A673 (cell line): ENCODE measurements at regions not wholly inside any gene's neighbourhood (a gene's known extent, or its start where the extent isn't known, plus 50 kb on each side); places are given as distances from the start of the nearest gene placed in this dataset.

ENCODE experiments used
- BruUV-seq: library from RNA; stranded (reverse); fragments of 400-500 nt; replicated peaks from 2 replicates; lab custom pipeline; 2021; lab: Mats Ljungman, UMichigan
- CTCF ChIA-PET: fragments of 300-600 bp; sonication (Branson Sonifier 250); formaldehyde crosslinking; loops from one replicate; lab custom pipeline; 2022; ENCODE audit warnings: antibody characterized with exemption; lab: Charles Lee
- POLR2A ChIA-PET: fragments of 300-600 bp; sonication (Branson Sonifier 250); formaldehyde crosslinking; loops from one replicate; lab custom pipeline; 2022; ENCODE audit warnings: antibody characterized with exemption; ENCODE audit not compliant: low non-redundant PET; lab: Charles Lee
- DNase-seq: peaks from one replicate; pipeline ENCODE4 v3.0.0-alpha.2; 2015; ENCODE audit warnings: low spot score
- H3K27ac ChIP-seq: fragments of 200-600 bp; sonication (generic); 2 replicates; pipeline ENCODE4 v1.5.1; 2016; ENCODE audit warnings: mixed run types, low read depth, mild to moderate bottlenecking, mixed read lengths, antibody characterized with exemption, low read length; ENCODE audit not compliant: poor library complexity, severe bottlenecking
- H3K27me3 ChIP-seq: fragments of 200-600 bp; sonication (generic); replicated peaks from 2 replicates; pipeline ENCODE4 v1.6.1; 2017; ENCODE audit warnings: mixed run types, low read depth, mild to moderate bottlenecking, mixed read lengths, antibody characterized with exemption, low read length; ENCODE audit not compliant: insufficient read depth, poor library complexity
- H3K36me3 ChIP-seq: fragments of 200-600 bp; sonication (generic); 2 replicates; pipeline ENCODE4 v1.6.1; 2016; ENCODE audit warnings: mixed run types, mild to moderate bottlenecking, mixed read lengths, antibody characterized with exemption, low read length; ENCODE audit not compliant: insufficient read depth, poor library complexity, severe bottlenecking
- H3K4me1 ChIP-seq: fragments of 200-600 bp; sonication (generic); 2 replicates; pipeline ENCODE4 v1.6.1; 2017; ENCODE audit warnings: mixed run types, mild to moderate bottlenecking, mixed read lengths, antibody characterized with exemption, low read length; ENCODE audit not compliant: insufficient read depth, poor library complexity, severe bottlenecking
- H3K4me3 ChIP-seq: fragments of 200-600 bp; sonication (generic); 2 replicates; pipeline ENCODE4 v1.5.1; 2016; ENCODE audit warnings: low read depth, mixed run types, mild to moderate bottlenecking, mixed read lengths, low read length; ENCODE audit not compliant: poor library complexity, severe bottlenecking
- H3K9me3 ChIP-seq: fragments of 200-600 bp; sonication (generic); 2 replicates; pipeline ENCODE4 v1.6.1; 2016; ENCODE audit warnings: mixed run types, low read depth, mild to moderate bottlenecking, mixed read lengths, antibody characterized with exemption, low read length; ENCODE audit not compliant: poor library complexity, severe bottlenecking
- EZH2 ChIP-seq: fragments of 200-600 bp; sonication (generic); IDR thresholded peaks from 2 replicates; pipeline ENCODE4 v1.6.1; 2017; ENCODE audit warnings: borderline replicate concordance, low read depth, mild to moderate bottlenecking, mixed read lengths, antibody characterized with exemption, low read length; ENCODE audit not compliant: poor library complexity, severe bottlenecking
- intact Hi-C: fragments of 100-400 bp; cut with micrococcal nuclease; formaldehyde crosslinking; loops from one replicate; pipeline ENCODE4 v1.10.0; 2022; ENCODE audit not compliant: unreplicated experiment
- TF ChIP-seq, protein P1 (sequence below): fragments of 300-800, 200-600 bp; sonication (generic); conservative IDR thresholded peaks from 2 replicates; pipeline ENCODE4 v1.5.1; 2017; ENCODE audit warnings: low read depth, mild to moderate bottlenecking, antibody characterized with exemption, low read length, moderate library complexity, mixed read lengths

DNA sequence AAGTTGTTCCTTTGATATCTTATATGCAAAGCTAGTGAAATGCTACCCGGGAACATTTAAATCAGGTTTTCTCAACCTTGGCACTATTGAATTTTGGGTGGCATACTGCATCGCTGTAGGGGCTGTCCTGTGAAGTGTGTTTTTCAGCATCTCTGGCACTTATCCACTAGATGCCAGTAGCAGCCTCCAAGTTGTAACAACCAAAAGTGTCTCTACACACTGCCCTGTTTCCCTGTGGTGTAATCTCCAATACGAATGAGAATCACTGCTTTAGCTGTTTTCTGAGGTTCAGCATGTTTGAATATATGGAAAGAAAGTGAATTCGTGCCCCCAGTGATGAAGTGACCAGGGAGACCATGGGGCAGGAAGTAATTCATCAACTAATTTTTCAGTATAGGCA is 551.6 kb upstream of the PRKX start:
- intact Hi-C loops, result loop anchor here (2.0 kb wide), 1 partner anchor 302 kb away; no protein-coding TSS in a partner anchor
- POLR2A ChIA-PET, result no interaction called here

DNA sequence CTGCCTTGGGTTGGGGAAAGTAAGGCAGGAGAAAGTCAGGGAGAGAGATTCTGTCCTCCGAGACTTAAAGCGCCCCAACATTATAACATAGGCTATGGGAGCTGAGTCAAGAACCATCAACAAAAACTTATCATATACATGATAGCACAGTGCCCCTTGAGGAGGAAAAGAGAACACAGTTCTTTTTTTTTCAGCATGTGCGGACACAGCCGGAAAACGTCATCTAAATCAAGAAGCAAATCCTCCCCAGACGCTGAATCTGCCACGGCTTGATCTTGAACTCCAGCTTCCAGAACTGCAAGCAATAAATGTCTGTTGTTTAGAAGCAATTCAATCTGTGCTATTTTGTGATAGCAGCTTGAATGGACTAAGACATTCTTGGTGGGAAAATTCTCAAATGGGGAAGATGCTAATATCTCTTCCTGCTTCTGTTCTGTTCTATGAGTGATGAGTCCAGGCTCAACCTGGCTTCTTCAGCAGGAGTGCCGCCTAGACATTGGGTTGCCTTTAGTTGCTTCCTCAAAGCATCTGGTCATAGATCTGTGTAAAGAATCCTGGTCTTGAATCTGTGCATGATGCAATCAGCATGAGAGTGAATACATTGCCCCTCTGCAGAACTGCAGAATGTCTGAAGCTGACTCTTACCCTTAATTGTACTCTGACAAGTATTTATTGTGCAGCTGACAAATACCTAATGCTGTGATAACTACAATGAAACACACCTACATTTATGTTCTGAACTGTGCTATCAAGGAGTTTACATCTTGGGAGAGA is 549.8 kb upstream of the PRKX start:
- Histone ChIP-seq H3K27me3 (no peaks in the 10 kb centered on the region), H3K4me1 (peaks cover 8% of the 10 kb centered on the region), H3K27ac (peak overlapping the region; percentile 43), H3K36me3 (no peaks in the 10 kb centered on the region), H3K4me3 (peak overlapping the region; percentile 7), H3K9me3 (no peaks in the 10 kb centered on the region)
- CTCF ChIA-PET, result interaction anchor here (0.7 kb wide), 1 partner anchor 18 kb away, joined by 3 read pairs; no protein-coding TSS in a partner anchor
- peak; percentile 73 for DNase-seq
- TF ChIP-seq, protein P1, sequence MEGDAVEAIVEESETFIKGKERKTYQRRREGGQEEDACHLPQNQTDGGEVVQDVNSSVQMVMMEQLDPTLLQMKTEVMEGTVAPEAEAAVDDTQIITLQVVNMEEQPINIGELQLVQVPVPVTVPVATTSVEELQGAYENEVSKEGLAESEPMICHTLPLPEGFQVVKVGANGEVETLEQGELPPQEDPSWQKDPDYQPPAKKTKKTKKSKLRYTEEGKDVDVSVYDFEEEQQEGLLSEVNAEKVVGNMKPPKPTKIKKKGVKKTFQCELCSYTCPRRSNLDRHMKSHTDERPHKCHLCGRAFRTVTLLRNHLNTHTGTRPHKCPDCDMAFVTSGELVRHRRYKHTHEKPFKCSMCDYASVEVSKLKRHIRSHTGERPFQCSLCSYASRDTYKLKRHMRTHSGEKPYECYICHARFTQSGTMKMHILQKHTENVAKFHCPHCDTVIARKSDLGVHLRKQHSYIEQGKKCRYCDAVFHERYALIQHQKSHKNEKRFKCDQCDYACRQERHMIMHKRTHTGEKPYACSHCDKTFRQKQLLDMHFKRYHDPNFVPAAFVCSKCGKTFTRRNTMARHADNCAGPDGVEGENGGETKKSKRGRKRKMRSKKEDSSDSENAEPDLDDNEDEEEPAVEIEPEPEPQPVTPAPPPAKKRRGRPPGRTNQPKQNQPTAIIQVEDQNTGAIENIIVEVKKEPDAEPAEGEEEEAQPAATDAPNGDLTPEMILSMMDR, result peak; percentile 64
- no peak for TF ChIP-seq EZH2
- intact Hi-C loops, result no loop called here
- no TSS peak for BruUV-seq
- POLR2A ChIA-PET, result no interaction called here

More for the DNA sequence above, 551.6 kb upstream of the PRKX start:
- Histone ChIP-seq H3K36me3 (no peaks in the 10 kb centered on the region), H3K4me1 (peaks cover 8% of the 10 kb centered on the region), H3K27me3 (no peaks in the 10 kb centered on the region), H3K4me3 (no peak overlapping the region), H3K9me3 (no peaks in the 10 kb centered on the region), H3K27ac (no peak overlapping the region)
- CTCF ChIA-PET, result no interaction called here
- TF ChIP-seq, protein P1, result 0 out of 2 replicates have a peak, but pooled peaks have one; percentile 23
- no peak for TF ChIP-seq EZH2
- DNase-seq, result peak; percentile 31
- no TSS peak for BruUV-seq

DNA sequence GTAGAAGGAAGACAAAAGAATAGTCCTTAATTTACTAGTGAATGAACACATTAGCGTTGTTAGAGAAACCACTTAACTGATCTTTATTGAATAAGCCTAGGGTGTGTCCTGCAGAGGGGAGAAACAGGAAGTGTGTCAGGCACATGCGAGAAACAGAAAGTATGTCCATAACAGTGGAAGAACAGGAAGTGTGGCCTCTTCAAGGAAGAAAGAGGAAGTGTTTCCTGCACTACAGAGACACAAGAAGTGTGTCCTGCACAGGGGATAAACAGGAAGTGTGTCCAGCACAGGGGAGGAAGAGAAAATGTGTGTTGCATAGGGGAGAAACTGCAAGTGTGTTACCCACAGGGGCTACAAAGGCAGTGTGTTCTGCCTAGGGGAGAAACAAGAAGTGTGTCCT is 539.6 kb upstream of the PRKX start:
- no peak for DNase-seq
- Histone ChIP-seq H3K4me3 (no peak overlapping the region), H3K4me1 (peaks cover 3% of the 10 kb centered on the region), H3K27me3 (no peaks in the 10 kb centered on the region), H3K9me3 (no peaks in the 10 kb centered on the region), H3K27ac (no peak overlapping the region), H3K36me3 (no peaks in the 10 kb centered on the region)
- no TSS peak for BruUV-seq
- CTCF ChIA-PET, result no interaction called here
- POLR2A ChIA-PET, result no interaction called here
- TF ChIP-seq, protein P1, result no peak
- TF ChIP-seq EZH2, result no peak
- intact Hi-C loops, result no loop called here
